HCT116 (cell line): ENCODE measurements at regions not wholly inside any gene's neighbourhood (a gene's known extent, or its start where the extent isn't known, plus 50 kb on each side); places are given as distances from the start of the nearest gene placed in this dataset.

Experiments used
- ATAC-seq: fragments of 200-7000 bp; cut with Tn5 transposase; 2 replicates; pipeline ENCODE4 v1.9.1; 2020; ENCODE audit warnings: mild to moderate bottlenecking, moderate library complexity
- BruUV-seq: library from RNA; stranded (reverse); fragments of 400-500 nt; replicated peaks from 2 replicates; lab custom pipeline; 2021; lab: Mats Ljungman, UMichigan
- CTCF ChIA-PET: fragments of 300-600 bp; sonication (Branson Sonifier 250); formaldehyde crosslinking; loops from one replicate; lab custom pipeline; 2021; ENCODE audit warnings: antibody characterized with exemption; lab: Charles Lee
- POLR2A ChIA-PET: fragments of 300-600, 350-600 bp; sonication (Branson Sonifier 250); formaldehyde crosslinking; loops from one replicate; lab custom pipeline; 2021; ENCODE audit warnings: antibody characterized with exemption; lab: Charles Lee
- RAD21 ChIA-PET, 2 experiments: fragments of 300-600 bp; sonication (Branson Sonifier 250); formaldehyde crosslinking; loops; one replicate each; lab custom pipeline; 2023; ENCODE audit warnings: low total read pairs in 2 of 2; ENCODE audit not compliant: uncharacterized antibody in 2 of 2, unreplicated experiment in 2 of 2, low non-redundant PET in 1 of 2; lab: Charles Lee
- DNase-seq: peaks from one replicate; pipeline ENCODE4 v3.0.0-alpha.2; 2010; ENCODE audit warnings: low read depth, low spot score
- H2AFZ ChIP-seq: fragments of 200-600 bp; shearing (Covaris generic), sonication (generic); 2 replicates; pipeline ENCODE4 v1.6.1; 2017; ENCODE audit warnings: low read depth, mixed run types, mixed read lengths, antibody characterized with exemption, low read length; ENCODE audit not compliant: poor library complexity, severe bottlenecking
- H3K27ac ChIP-seq: 2 replicates; pipeline ENCODE4 v1.5.1; 2012; ENCODE audit warnings: low read depth, low read length
- H3K27me3 ChIP-seq: fragments of 200-600 bp; sonication (generic); 2 replicates; pipeline ENCODE4 v1.6.1; 2016; ENCODE audit warnings: mixed run types, low read length, mixed read lengths; ENCODE audit not compliant: insufficient read depth
- H3K36me3 ChIP-seq, 2 experiments: fragments of 200-500 bp in 1 of 2; fragments of 200-600 bp in 1 of 2; sonication (Bioruptor generic) in 1 of 2; sonication (generic) in 1 of 2; 2 replicates each; pipeline versions ENCODE4 v1.5.1 to v1.6.1; 2014 to 2016; ENCODE audit warnings: low read length in 2 of 2, inconsistent platforms in 1 of 2, mixed read lengths in 1 of 2, mixed run types in 1 of 2; ENCODE audit not compliant: insufficient read depth in 2 of 2, control insufficient read depth in 1 of 2
- H3K4me1 ChIP-seq, 2 experiments: fragments of 200-600 bp in 1 of 2; sonication (generic) in 1 of 2; 2 replicates each; pipeline versions ENCODE4 v1.5.1 to v1.6.1; 2012 to 2017; ENCODE audit warnings: low read length in 2 of 2, inconsistent platforms in 1 of 2, mild to moderate bottlenecking in 1 of 2, mixed read lengths in 1 of 2, mixed run types in 1 of 2, moderate library complexity in 1 of 2; ENCODE audit not compliant: insufficient read depth in 2 of 2, control insufficient read depth in 1 of 2
- H3K4me2 ChIP-seq: fragments of 200-600 bp; sonication (generic); 2 replicates; pipeline ENCODE4 v1.6.1; 2017; ENCODE audit warnings: mixed run types, low read length, mixed read lengths
- H3K4me3 ChIP-seq, 2 experiments: fragments of 200-600 bp in 1 of 2; sonication (generic) in 1 of 2; replicated peaks in 1 of 2; 2 replicates each; pipeline ENCODE4 v1.5.1; 2011 to 2016; ENCODE audit warnings: low read length in 2 of 2, control low read depth in 1 of 2, low read depth in 1 of 2, mild to moderate bottlenecking in 1 of 2, mixed read lengths in 1 of 2, mixed run types in 1 of 2
- H3K79me2 ChIP-seq: fragments of 200-600 bp; sonication (generic); 2 replicates; pipeline ENCODE4 v1.6.1; 2017; ENCODE audit warnings: mild to moderate bottlenecking, mixed run types, low read length, moderate library complexity, mixed read lengths; ENCODE audit not compliant: insufficient read depth
- H3K9ac ChIP-seq: fragments of 200-600 bp; sonication (generic); 2 replicates; pipeline ENCODE4 v1.6.1; 2016; ENCODE audit warnings: low read length, mixed read lengths
- H3K9me2 ChIP-seq: fragments of 200-600 bp; sonication (generic), shearing (Covaris generic); 2 replicates; pipeline ENCODE4 v1.6.1; 2017; ENCODE audit warnings: mixed run types, mild to moderate bottlenecking, moderate library complexity; ENCODE audit not compliant: insufficient read depth
- H3K9me3 ChIP-seq, 2 experiments: fragments of 200-500 bp in 1 of 2; fragments of 200-600 bp in 1 of 2; sonication (Bioruptor generic) in 1 of 2; sonication (generic) in 1 of 2; 2 replicates each; pipeline ENCODE4 v1.6.1; 2014 to 2017; ENCODE audit warnings: low read length in 2 of 2, mixed read lengths in 2 of 2, inconsistent platforms in 1 of 2, low read depth in 1 of 2, mild to moderate bottlenecking in 1 of 2, mixed run types in 1 of 2, moderate library complexity in 1 of 2; ENCODE audit not compliant: control insufficient read depth in 1 of 2, insufficient read depth in 1 of 2
- H4K20me1 ChIP-seq: fragments of 200-600 bp; sonication (generic), shearing (Covaris generic); 2 replicates; pipeline ENCODE4 v1.6.1; 2017; ENCODE audit warnings: mixed run types, mild to moderate bottlenecking, moderate library complexity; ENCODE audit not compliant: insufficient read depth
- CBX3 ChIP-seq: IDR thresholded peaks from 2 replicates; pipeline ENCODE4 v1.6.1; 2012; ENCODE audit warnings: low read depth
- CTCF ChIP-seq, 3 experiments: fragments of 200-600 bp in 1 of 3; sonication (generic) in 1 of 3; IDR thresholded peaks in 2 of 3; conservative IDR thresholded peaks in 1 of 3; 2 replicates each; pipeline ENCODE4 v1.5.1; 2012 to 2017; ENCODE audit warnings: low read depth in 2 of 3, low read length in 2 of 3, antibody characterized with exemption in 1 of 3, borderline replicate concordance in 1 of 3, control low read depth in 1 of 3, mild to moderate bottlenecking in 1 of 3, mixed read lengths in 1 of 3, mixed run types in 1 of 3, moderate library complexity in 1 of 3; ENCODE audit not compliant: insufficient read depth in 1 of 3
- EGR1 ChIP-seq: IDR thresholded peaks from 2 replicates; pipeline ENCODE4 v1.6.1; 2012; ENCODE audit warnings: low read depth
- EZH2phosphoT487 ChIP-seq: fragments of 200-600 bp; IDR thresholded peaks from 2 replicates; pipeline ENCODE4 v1.6.1; 2018; ENCODE audit warnings: antibody characterized with exemption, borderline replicate concordance
- POLR2AphosphoS5 ChIP-seq: IDR thresholded peaks from 2 replicates; pipeline ENCODE4 v1.6.1; 2011; ENCODE audit warnings: mild to moderate bottlenecking, low read depth, low read length, moderate library complexity
- TCF7L2 ChIP-seq: IDR thresholded peaks from 2 replicates; pipeline ENCODE4 v1.7.0; 2011; ENCODE audit warnings: borderline replicate concordance, inconsistent platforms; ENCODE audit not compliant: insufficient read depth, insufficient read length; ENCODE audit errors: extremely low read depth
- ZFX ChIP-seq: fragments of 450-650 bp; IDR thresholded peaks from 2 replicates; pipeline ENCODE4 v1.6.1; 2017
- intact Hi-C: fragments of 100-400 bp; cut with micrococcal nuclease; formaldehyde crosslinking; loops from 2 replicates; pipeline ENCODE4 v1.10.0; 2022

GRCh38 chr19:27652281-27652680 is 1560.7 kb downstream of the UQCRFS1 start (continued):
- no peak for TF ChIP-seq TCF7L2
- TF ChIP-seq CTCF (IDR thresholded peaks at IDR 0.05 in 2 of 3, conservative IDR thresholded peaks at IDR 0.05 in 1 of 3; ENCODE audit: borderline replicate concordance in 1 of 3, insufficient read depth in 1 of 3, low read depth in 2 of 3, low read length in 2 of 3): no peak
- TF ChIP-seq POLR2AphosphoS5: no peak
- TF ChIP-seq, all 23 proteins: peak for 0

GRCh38 chr19:27647423-27647822 is 1565.5 kb downstream of the UQCRFS1 start:
- BruUV-seq: no TSS peak
- TF ChIP-seq EGR1: no peak
- TF ChIP-seq ZFX: no peak
- TF ChIP-seq EZH2phosphoT487: no peak
- TF ChIP-seq CBX3: no peak
- Histone ChIP-seq H3K9ac (no peak overlapping the region), H3K4me3 (no peak overlapping the region), H4K20me1 (no peaks in the 10 kb centered on the region), H3K27me3 (no peaks in the 10 kb centered on the region), H3K36me3 (no peaks in the 10 kb centered on the region), H3K79me2 (no peaks in the 10 kb centered on the region), H3K9me3 (peaks cover 0 to 10% of the 10 kb centered on the region in 2 experiments; a peak in 2 of 4 replicates), H3K9me2 (no peaks in the 10 kb centered on the region), H3K27ac (no peak overlapping the region), H3K4me1 (no peaks in the 10 kb centered on the region), H2AFZ (no peak overlapping the region), H3K4me2 (no peak overlapping the region)
- DNase-seq (no peak), ATAC-seq (no peak)
- intact Hi-C loops: no loop called here
- ChIA-PET RAD21 (no interaction called here), POLR2A (no interaction called here), CTCF (no interaction called here)
